OCI-LY7 (cell line): ENCODE measurements at regions not wholly inside any gene's neighbourhood (a gene's known extent, or its start where the extent isn't known, plus 50 kb on each side); places are given as distances from the start of the nearest gene placed in this dataset.
"Not testable (repeated sequence)": the region's sequence is repeated elsewhere in the genome, so short reads cannot be mapped to it uniquely, and the experiment has no call there.

Experiments
- BruUV-seq: library from RNA; stranded (reverse); fragments of 400-500 nt; replicated peaks from 2 replicates; lab custom pipeline; 2021; lab: Mats Ljungman, UMichigan
- CTCF ChIA-PET: fragments of 300-600 bp; sonication (Branson Sonifier 250); formaldehyde crosslinking; loops from one replicate; lab custom pipeline; 2022; ENCODE audit warnings: antibody characterized with exemption; ENCODE audit not compliant: unreplicated experiment; lab: Charles Lee
- POLR2A ChIA-PET: fragments of 300-600 bp; sonication (Branson Sonifier 250); formaldehyde crosslinking; loops from one replicate; lab custom pipeline; 2022; ENCODE audit warnings: antibody characterized with exemption; lab: Charles Lee
- DNase-seq: peaks from one replicate; pipeline ENCODE4 v3.0.0-alpha.2; 2015; ENCODE audit warnings: low spot score
- H2AFZ ChIP-seq: fragments of 200-600 bp; sonication (generic), shearing (Covaris generic); 2 replicates; pipeline ENCODE4 v1.6.1; 2014; ENCODE audit warnings: mild to moderate bottlenecking, antibody characterized with exemption, low read length, moderate library complexity
- H3K27ac ChIP-seq: fragments of 200-600 bp; sonication (generic); 2 replicates; pipeline ENCODE4 v1.5.1; 2014; ENCODE audit warnings: mixed run types, low read depth, mild to moderate bottlenecking, moderate library complexity, low read length, inconsistent platforms; ENCODE audit not compliant: poor library complexity, severe bottlenecking
- H3K36me3 ChIP-seq: fragments of 200-600 bp; sonication (generic); 2 replicates; pipeline ENCODE4 v1.6.1; 2014; ENCODE audit warnings: mild to moderate bottlenecking, antibody characterized with exemption, low read length, moderate library complexity, mixed read lengths; ENCODE audit not compliant: insufficient read depth
- H3K4me1 ChIP-seq: fragments of 200-600 bp; sonication (generic); 2 replicates; pipeline ENCODE4 v1.5.1; 2014; ENCODE audit warnings: mild to moderate bottlenecking, low read length; ENCODE audit not compliant: insufficient read depth, poor library complexity, severe bottlenecking
- H3K4me2 ChIP-seq: fragments of 200-600 bp; sonication (generic); 2 replicates; pipeline ENCODE4 v1.6.1; 2014; ENCODE audit warnings: mild to moderate bottlenecking, low read length
- H3K4me3 ChIP-seq: fragments of 200-600 bp; sonication (generic); 2 replicates; pipeline ENCODE4 v1.5.1; 2014; ENCODE audit warnings: mild to moderate bottlenecking, low read depth, low read length; ENCODE audit not compliant: poor library complexity, severe bottlenecking
- H3K79me2 ChIP-seq: fragments of 200-600 bp; sonication (generic); 2 replicates; pipeline ENCODE4 v1.6.1; 2016; ENCODE audit warnings: low read depth, mild to moderate bottlenecking, low read length, moderate library complexity, mixed read lengths; ENCODE audit not compliant: insufficient read depth
- H3K9me2 ChIP-seq: fragments of 200-600 bp; sonication (generic); 2 replicates; pipeline ENCODE4 v1.6.1; 2016; ENCODE audit warnings: mild to moderate bottlenecking, low read length, mixed read lengths; ENCODE audit not compliant: insufficient read depth
- H3K9me3 ChIP-seq: fragments of 200-600 bp; sonication (generic); 2 replicates; pipeline ENCODE4 v1.6.1; 2014; ENCODE audit warnings: mild to moderate bottlenecking, mixed run types, low read length, mixed read lengths
- H4K20me1 ChIP-seq: fragments of 200-600 bp; sonication (generic); 2 replicates; pipeline ENCODE4 v1.6.1; 2014; ENCODE audit warnings: mild to moderate bottlenecking, antibody characterized with exemption, low read length, moderate library complexity, mixed read lengths; ENCODE audit not compliant: insufficient read depth
- intact Hi-C: fragments of 100-400 bp; cut with micrococcal nuclease; formaldehyde crosslinking; loops from one replicate; pipeline ENCODE4 v1.10.0; 2022; ENCODE audit not compliant: unreplicated experiment

DNA sequence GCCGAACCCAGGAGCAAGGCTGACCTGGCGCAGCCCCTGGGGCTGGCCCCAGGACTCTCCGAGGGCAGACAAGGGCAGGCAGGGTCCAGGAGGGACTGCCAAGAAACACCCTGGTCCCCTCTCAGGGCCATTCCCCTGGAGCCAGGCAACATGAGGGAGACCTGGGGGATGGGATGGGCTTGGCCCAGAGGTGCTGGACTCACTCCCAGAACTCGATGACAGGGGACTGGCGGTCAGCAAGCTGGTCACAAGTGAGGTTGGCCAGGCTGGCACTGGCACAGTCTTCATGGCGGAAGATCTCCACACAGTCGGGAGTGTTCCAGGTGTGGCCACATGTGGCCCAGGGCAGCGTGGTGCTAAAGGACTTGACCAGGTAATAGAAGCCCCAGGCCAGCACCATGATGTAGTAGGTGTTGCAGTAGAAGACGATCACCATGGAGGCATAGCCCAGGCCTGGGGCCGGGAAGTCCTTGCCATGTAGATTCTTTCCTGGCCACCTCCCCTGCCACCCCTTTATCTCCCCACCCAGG is 206.4 kb upstream of the TP53TG3 start:
- DNase-seq, H3K27ac ChIP-seq, H2AFZ ChIP-seq, H3K9me2 ChIP-seq, H3K4me1 ChIP-seq, H3K79me2 ChIP-seq, BruUV-seq, H4K20me1 ChIP-seq, CTCF ChIA-PET, POLR2A ChIA-PET, H3K4me2 ChIP-seq, H3K36me3 ChIP-seq, H3K9me3 ChIP-seq, intact Hi-C loops, H3K4me3 ChIP-seq: not testable (repeated sequence)

DNA sequence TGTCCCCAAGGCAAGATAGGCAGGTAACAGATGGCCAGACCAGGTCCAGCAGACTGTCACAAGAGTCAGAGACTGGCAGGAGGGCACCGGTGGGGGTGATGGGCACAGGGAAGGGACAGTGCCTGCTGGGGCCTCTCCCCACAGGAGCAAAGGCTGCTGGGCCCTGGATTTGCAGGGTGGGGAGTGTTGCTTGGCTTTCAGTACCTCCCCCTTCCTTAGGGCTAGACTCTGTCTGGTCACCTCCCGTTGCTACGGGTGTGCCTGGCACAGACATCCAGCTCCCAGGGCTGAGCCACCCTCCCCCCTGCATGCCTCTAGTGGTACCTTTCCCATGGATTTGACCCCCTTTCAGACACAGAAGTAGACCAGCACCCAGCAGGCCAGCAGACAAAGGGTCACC is 205.7 kb upstream of the TP53TG3 start:
- H3K9me2 ChIP-seq, intact Hi-C loops, H3K4me1 ChIP-seq, H2AFZ ChIP-seq, BruUV-seq, H4K20me1 ChIP-seq, POLR2A ChIA-PET, H3K36me3 ChIP-seq, H3K4me2 ChIP-seq, CTCF ChIA-PET, H3K79me2 ChIP-seq, H3K4me3 ChIP-seq, DNase-seq, H3K9me3 ChIP-seq, H3K27ac ChIP-seq: not testable (repeated sequence)

DNA sequence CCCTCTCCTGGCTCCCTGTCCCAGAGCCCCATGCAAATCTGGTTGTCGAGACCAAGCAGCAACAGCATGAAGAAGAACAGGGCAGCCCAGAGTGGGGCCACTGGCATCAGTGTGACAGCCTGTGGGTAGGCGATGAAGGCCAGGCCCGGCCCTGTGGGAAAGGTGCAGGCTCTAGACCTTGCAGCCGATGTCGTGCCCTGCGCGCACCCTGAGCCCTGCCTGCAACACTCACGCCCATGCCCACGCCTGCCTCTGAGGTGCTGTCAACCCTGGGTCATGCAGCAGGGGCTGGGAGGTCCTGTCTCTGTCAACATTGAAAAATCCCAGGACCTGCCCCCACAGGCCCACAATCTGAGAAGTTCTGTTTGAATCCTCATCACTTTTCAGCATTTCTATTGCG is 204.0 kb upstream of the TP53TG3 start:
- H3K79me2 ChIP-seq, H3K27ac ChIP-seq, H3K4me3 ChIP-seq, intact Hi-C loops, H2AFZ ChIP-seq, H3K36me3 ChIP-seq, BruUV-seq, H3K9me3 ChIP-seq, H3K9me2 ChIP-seq, POLR2A ChIA-PET, H3K4me2 ChIP-seq, DNase-seq, H4K20me1 ChIP-seq, CTCF ChIA-PET, H3K4me1 ChIP-seq: not testable (repeated sequence)

DNA sequence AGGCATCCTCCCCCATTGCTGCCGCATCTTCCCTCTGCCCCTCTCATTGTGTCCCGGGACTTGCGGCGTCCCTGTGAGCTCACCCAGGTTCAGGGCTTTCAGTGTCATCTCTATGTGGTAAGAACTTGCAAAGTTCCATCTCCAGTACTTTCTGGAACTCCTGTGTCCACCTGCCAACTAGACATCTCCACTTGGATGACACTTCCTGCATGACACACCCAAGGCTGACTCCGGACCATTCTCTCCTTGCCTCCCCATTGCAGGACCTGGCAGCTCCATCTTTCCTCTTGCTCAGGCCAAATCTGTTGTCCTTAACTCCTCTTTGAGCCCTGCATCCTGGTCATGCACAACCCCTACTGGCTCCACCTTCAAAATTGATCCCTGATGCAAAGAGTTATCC is 200.8 kb upstream of the TP53TG3 start:
- BruUV-seq, CTCF ChIA-PET, POLR2A ChIA-PET: not testable (repeated sequence)

DNA sequence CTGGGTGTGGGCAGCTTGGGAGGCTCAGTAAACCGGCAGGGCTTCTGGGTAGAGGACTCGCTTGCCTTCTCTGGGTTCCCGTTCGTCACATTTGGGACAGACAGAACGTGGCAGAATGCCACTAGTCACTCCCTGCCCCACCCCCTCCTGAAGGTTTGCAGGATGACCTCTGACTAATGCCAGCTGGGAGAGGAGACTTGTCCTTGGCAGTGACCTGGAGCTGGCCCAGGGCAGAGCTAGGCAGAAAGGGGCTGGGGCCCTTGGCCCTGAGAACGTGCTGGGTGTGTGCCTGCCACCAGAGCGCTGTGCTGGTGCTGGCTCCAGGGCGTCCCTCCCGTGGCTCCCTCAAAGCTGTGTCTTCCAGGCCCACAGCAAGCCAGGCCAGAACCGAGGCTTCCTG is 197.8 kb upstream of the TP53TG3 start:
- H3K36me3 ChIP-seq, DNase-seq, H4K20me1 ChIP-seq, H3K4me3 ChIP-seq, H3K4me2 ChIP-seq, intact Hi-C loops, BruUV-seq, POLR2A ChIA-PET, H2AFZ ChIP-seq, CTCF ChIA-PET, H3K9me3 ChIP-seq, H3K9me2 ChIP-seq, H3K27ac ChIP-seq, H3K4me1 ChIP-seq, H3K79me2 ChIP-seq: not testable (repeated sequence)

More for the DNA sequence above, 200.8 kb upstream of the TP53TG3 start:
- intact Hi-C loops, H3K4me3 ChIP-seq, H3K36me3 ChIP-seq, H3K79me2 ChIP-seq, H3K4me2 ChIP-seq, H2AFZ ChIP-seq, H3K4me1 ChIP-seq, H3K9me3 ChIP-seq, H4K20me1 ChIP-seq, DNase-seq, H3K9me2 ChIP-seq, H3K27ac ChIP-seq: not testable (repeated sequence)

DNA sequence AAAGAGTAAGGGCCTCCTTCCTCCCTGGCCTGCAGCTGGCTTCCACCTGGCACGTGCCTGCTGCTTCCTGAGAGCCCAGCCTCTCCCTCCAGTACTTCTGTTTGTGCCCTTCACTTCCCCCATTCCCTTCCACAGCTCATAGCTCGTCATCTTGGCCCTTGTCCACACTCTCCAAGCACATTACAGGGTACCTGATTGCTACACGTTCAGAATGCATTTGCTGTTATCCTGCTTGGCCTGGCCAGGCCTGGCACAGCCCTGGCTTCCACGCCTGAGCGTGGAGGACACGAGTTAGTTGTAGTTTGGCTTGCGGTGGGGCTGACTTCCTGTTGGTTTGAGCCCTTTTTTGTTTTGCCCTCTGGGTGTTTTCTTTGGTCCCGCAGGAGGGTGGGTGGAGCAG is 197.2 kb upstream of the TP53TG3 start:
- H3K9me2 ChIP-seq, CTCF ChIA-PET, H3K4me1 ChIP-seq, H4K20me1 ChIP-seq, POLR2A ChIA-PET, H3K4me2 ChIP-seq, H3K79me2 ChIP-seq, H3K27ac ChIP-seq, H3K4me3 ChIP-seq, intact Hi-C loops, BruUV-seq, H2AFZ ChIP-seq, H3K36me3 ChIP-seq, DNase-seq, H3K9me3 ChIP-seq: not testable (repeated sequence)

DNA sequence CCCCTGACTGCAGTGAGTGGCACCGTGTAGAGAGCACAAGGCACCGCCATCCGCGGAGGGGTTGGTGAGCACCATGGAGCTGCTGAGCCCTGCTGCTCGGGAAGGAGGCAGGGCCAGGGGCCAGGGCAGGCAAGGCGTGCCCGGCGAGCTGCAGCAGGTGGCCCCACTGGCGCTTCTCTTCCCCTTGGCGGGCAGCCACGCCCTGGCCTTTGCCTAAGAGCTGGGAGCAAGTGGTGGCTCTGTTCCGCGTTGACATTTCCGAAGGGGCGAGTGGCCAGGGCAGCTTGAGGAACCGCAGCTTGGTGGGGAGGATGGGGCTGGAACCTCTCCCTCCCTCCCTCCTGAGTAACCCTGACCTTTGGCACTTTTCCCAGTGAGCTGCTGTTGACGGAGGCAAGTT is 194.7 kb upstream of the TP53TG3 start:
- H3K4me3 ChIP-seq, H3K27ac ChIP-seq, H3K4me1 ChIP-seq, H2AFZ ChIP-seq, H4K20me1 ChIP-seq, DNase-seq, POLR2A ChIA-PET, H3K36me3 ChIP-seq, H3K9me2 ChIP-seq, H3K79me2 ChIP-seq, H3K4me2 ChIP-seq, CTCF ChIA-PET, H3K9me3 ChIP-seq, BruUV-seq, intact Hi-C loops: not testable (repeated sequence)
